H1 (cell line): ENCODE measurements at regions not wholly inside any gene's neighbourhood (a gene's known extent, or its start where the extent isn't known, plus 50 kb on each side); places are given as distances from the start of the nearest gene placed in this dataset.

ENCODE experiments used
- POLR2A ChIP-seq, 2 experiments: IDR thresholded peaks; 1 replicate in 1 of 2; 2 replicates in 1 of 2; pipeline ENCODE4 v1.6.1; 2011; ENCODE audit warnings: low read depth in 2 of 2, low read length in 2 of 2, mild to moderate bottlenecking in 2 of 2; ENCODE audit errors: control extremely low read depth in 1 of 2
- POLR2AphosphoS5 ChIP-seq: IDR thresholded peaks from 2 replicates; pipeline ENCODE4 v1.6.1; 2011; ENCODE audit warnings: low read depth, low read length
- TF ChIP-seq, protein P1 (sequence below), 3 experiments: IDR thresholded peaks; 1 replicate in 2 of 3; 2 replicates in 1 of 3; pipeline versions ENCODE4 v1.5.1 to v1.6.1; 2011; ENCODE audit warnings: low read length in 3 of 3, mild to moderate bottlenecking in 3 of 3, inconsistent platforms in 2 of 3, low read depth in 1 of 3, moderate library complexity in 1 of 3; ENCODE audit not compliant: insufficient read depth in 1 of 3; ENCODE audit errors: control extremely low read depth in 1 of 3

DNA sequence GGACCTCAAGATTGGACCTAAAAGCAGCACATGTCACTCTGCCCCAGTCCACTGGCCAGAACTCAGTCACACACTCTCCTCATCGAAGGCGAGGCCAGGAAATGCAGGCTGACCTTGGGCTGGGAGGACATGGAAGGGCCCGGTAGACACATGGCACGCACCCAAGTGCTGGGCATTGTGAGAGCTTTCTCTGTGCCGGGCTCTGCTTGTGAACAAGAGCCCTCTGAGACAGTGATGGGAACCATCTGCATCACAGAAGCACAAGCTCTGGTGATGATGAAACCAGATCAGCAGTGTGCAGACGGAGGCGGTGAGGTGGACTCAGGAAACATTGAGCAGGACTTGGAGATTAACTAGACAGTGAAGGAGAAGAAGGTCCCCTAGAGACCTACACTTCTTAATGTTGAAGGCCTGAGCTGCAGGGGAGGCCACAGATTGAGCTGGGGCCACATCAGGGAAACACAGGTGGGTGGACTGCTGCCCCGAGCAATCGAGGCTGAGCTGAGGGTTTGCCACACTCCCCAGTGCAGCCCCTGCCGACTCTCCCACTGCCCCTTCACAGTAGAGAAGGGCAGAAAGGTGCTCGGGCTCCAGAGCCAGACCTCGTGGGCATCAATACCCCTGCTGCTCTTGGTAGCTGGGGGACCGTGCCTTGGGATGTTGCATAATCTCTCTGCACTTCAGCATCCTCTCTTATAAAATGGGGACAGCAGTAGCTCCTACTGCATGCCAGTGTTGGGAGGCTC lies 1460.5 kb downstream of the TBC1D22A start:
- TF ChIP-seq, protein P1, sequence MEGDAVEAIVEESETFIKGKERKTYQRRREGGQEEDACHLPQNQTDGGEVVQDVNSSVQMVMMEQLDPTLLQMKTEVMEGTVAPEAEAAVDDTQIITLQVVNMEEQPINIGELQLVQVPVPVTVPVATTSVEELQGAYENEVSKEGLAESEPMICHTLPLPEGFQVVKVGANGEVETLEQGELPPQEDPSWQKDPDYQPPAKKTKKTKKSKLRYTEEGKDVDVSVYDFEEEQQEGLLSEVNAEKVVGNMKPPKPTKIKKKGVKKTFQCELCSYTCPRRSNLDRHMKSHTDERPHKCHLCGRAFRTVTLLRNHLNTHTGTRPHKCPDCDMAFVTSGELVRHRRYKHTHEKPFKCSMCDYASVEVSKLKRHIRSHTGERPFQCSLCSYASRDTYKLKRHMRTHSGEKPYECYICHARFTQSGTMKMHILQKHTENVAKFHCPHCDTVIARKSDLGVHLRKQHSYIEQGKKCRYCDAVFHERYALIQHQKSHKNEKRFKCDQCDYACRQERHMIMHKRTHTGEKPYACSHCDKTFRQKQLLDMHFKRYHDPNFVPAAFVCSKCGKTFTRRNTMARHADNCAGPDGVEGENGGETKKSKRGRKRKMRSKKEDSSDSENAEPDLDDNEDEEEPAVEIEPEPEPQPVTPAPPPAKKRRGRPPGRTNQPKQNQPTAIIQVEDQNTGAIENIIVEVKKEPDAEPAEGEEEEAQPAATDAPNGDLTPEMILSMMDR (IDR thresholded peaks at IDR 0.05; ENCODE audit: control extremely low read depth in 1 of 3, insufficient read depth in 1 of 3, low read depth in 1 of 3, low read length in 3 of 3): no peak
- TF ChIP-seq POLR2AphosphoS5 (no peak), POLR2A (IDR thresholded peaks at IDR 0.05; ENCODE audit: control extremely low read depth in 1 of 2, low read depth in 2 of 2, low read length in 2 of 2) (no peak)
